ENCODE measurements at regions not wholly inside any gene's neighbourhood (a gene's known extent, or its start where the extent isn't known, plus 50 kb on each side); places are given as distances from the start of the nearest gene placed in this dataset.

GRCh38 chr2:105644174-105644980 lies 100.3 kb upstream of the NCK2 start:
- no peaks in the 10 kb centered on the region for H3K36me3 ChIP-seq (ENCODE audit: control insufficient read depth, low read length)

DNA sequence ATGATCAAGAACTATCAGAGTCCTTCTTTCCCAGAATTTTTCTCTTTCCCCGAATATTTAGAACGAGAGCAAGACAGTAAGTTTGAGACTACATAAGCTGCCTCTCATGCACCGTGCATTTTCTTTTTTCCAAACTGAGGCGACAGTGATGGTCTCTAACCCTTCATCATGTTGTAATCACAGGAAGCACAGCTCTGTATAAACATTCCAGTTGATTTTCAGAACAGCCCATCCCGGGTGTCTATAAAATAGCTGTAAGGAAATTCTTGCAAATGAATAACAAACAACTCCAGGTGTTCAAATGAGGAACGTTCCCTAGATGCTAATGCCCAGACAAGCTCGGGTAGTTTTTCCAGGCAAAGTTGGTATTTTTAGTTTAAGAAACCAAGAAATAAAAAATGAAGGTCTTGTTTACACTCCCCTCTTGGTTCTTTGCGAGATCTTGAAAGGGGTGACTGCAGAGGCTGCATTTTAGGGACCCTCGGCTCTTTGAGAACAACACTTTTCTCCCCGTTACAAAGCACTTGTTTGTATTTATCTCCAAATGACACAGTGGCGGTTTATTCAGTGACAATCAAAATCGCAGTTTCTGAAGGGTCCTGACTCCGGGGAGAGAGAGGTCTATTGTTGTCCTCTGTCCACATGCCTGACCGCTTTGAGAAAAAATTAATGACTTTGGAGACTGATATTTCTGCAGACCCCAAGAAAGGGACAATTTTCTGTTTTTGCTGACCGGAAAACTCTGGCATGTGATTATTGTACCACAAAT lies 101.1 kb upstream of the NCK2 start:
- no peaks in the 10 kb centered on the region for H3F3A ChIP-seq (ENCODE audit: control insufficient read depth, insufficient read depth)
- H3K79me2 ChIP-seq (ENCODE audit: control insufficient read depth, low read length) = no peaks in the 10 kb centered on the region
- no peak overlapping the region for H3K4me3 ChIP-seq (ENCODE audit: low read length)
- no peaks in the 10 kb centered on the region for H4K20me1 ChIP-seq (ENCODE audit: control insufficient read depth, insufficient read depth, low read depth, low read length)
- 0 out of 2 replicates have a peak, but pooled peaks cover 3% of the 10 kb centered on the region for H3K27me3 ChIP-seq (ENCODE audit: control insufficient read depth, low read length)
- H3K36me3 ChIP-seq (ENCODE audit: control insufficient read depth, low read length) = no peaks in the 10 kb centered on the region
- H3K4me1 ChIP-seq (ENCODE audit: control insufficient read depth, low read length) = no peaks in the 10 kb centered on the region
- TF ChIP-seq EZH2phosphoT487 (IDR thresholded peaks at IDR 0.05; ENCODE audit: borderline replicate concordance, low read length) = no peak
- no peaks in the 10 kb centered on the region for H3K9me3 ChIP-seq (ENCODE audit: control insufficient read depth, insufficient read depth, low read length)
- H3K9me2 ChIP-seq (replicated peaks; ENCODE audit: control insufficient read depth, low read length) = no peaks in the 10 kb centered on the region
- no peak overlapping the region for H3K27ac ChIP-seq (ENCODE audit: low read depth, low read length)
- H3K4me2 ChIP-seq (ENCODE audit: low read length) = no peak overlapping the region

More at GRCh38 chr2:105644174-105644980, 100.3 kb upstream of the NCK2 start:
- Histone ChIP-seq H3F3A (ENCODE audit: control insufficient read depth, insufficient read depth) (no peaks in the 10 kb centered on the region), H3K4me3 (ENCODE audit: low read length) (no peak overlapping the region), H3K27ac (ENCODE audit: low read depth, low read length) (no peak overlapping the region), H3K9me3 (ENCODE audit: control insufficient read depth, insufficient read depth, low read length) (no peaks in the 10 kb centered on the region), H3K9me2 (replicated peaks; ENCODE audit: control insufficient read depth, low read length) (no peaks in the 10 kb centered on the region), H3K79me2 (ENCODE audit: control insufficient read depth, low read length) (no peaks in the 10 kb centered on the region), H4K20me1 (ENCODE audit: control insufficient read depth, insufficient read depth, low read depth, low read length) (no peaks in the 10 kb centered on the region), H3K4me1 (ENCODE audit: control insufficient read depth, low read length) (no peaks in the 10 kb centered on the region), H3K27me3 (ENCODE audit: control insufficient read depth, low read length) (0 out of 2 replicates have a peak, but pooled peaks cover 3% of the 10 kb centered on the region), H3K4me2 (ENCODE audit: low read length) (no peak overlapping the region)
- TF ChIP-seq EZH2phosphoT487 (IDR thresholded peaks at IDR 0.05; ENCODE audit: borderline replicate concordance, low read length) = no peak
- no peak for TF ChIP-seq CTCF (IDR thresholded peaks at IDR 0.05; ENCODE audit: low read depth, low read length, poor library complexity, severe bottlenecking)

DNA sequence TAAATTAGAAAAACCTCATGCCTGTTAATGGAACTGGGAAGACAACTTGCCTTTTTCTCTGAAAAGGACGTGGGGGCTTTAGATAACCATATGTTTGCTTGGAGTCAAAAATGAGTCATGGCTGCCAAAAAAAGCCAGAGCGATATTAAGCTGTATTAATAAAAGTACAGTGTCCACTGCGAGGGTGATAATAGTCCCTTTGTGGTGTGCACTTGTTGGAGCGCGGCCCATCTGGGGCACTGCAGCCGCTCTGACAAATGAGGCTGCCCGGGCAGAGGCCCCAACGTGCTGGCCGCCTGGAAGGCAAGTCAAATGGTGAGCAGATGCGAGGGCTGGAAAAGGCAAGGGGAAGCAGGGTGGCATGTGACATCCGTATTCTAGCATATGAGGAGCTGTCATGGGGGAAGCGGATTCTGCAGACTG lies 103.3 kb upstream of the NCK2 start:
- Histone ChIP-seq H3K4me3 (ENCODE audit: low read length) (no peak overlapping the region), H3K4me2 (ENCODE audit: low read length) (no peak overlapping the region), H3K9me3 (ENCODE audit: control insufficient read depth, insufficient read depth, low read length) (no peaks in the 10 kb centered on the region), H3K36me3 (ENCODE audit: control insufficient read depth, low read length) (no peaks in the 10 kb centered on the region), H3K79me2 (ENCODE audit: control insufficient read depth, low read length) (no peaks in the 10 kb centered on the region), H3K27me3 (ENCODE audit: control insufficient read depth, low read length) (0 out of 2 replicates have a peak, but pooled peaks cover 3% of the 10 kb centered on the region), H3K4me1 (ENCODE audit: control insufficient read depth, low read length) (no peaks in the 10 kb centered on the region), H3K27ac (ENCODE audit: low read depth, low read length) (no peak overlapping the region), H3K9me2 (replicated peaks; ENCODE audit: control insufficient read depth, low read length) (no peaks in the 10 kb centered on the region), H3F3A (ENCODE audit: control insufficient read depth, insufficient read depth) (no peaks in the 10 kb centered on the region), H4K20me1 (ENCODE audit: control insufficient read depth, insufficient read depth, low read depth, low read length) (no peaks in the 10 kb centered on the region)
- TF ChIP-seq EZH2phosphoT487 (IDR thresholded peaks at IDR 0.05; ENCODE audit: borderline replicate concordance, low read length) = no peak
- TF ChIP-seq CTCF (IDR thresholded peaks at IDR 0.05; ENCODE audit: low read depth, low read length, poor library complexity, severe bottlenecking) = no peak

Measured in DOHH2 (cell line).